DOHH2 (cell line): ENCODE measurements at regions not wholly inside any gene's neighbourhood (a gene's known extent, or its start where the extent isn't known, plus 50 kb on each side); places are given as distances from the start of the nearest gene placed in this dataset.

Source experiments
- H3F3A ChIP-seq: fragments of 200-600 bp; sonication (generic), shearing (Covaris generic); 2 replicates; pipeline ENCODE4 v1.6.0; 2016; ENCODE audit warnings: antibody characterized with exemption, mild to moderate bottlenecking; ENCODE audit not compliant: control insufficient read depth, insufficient read depth
- H3K27ac ChIP-seq: fragments of 200-600 bp; sonication (generic); 2 replicates; pipeline ENCODE4 v1.5.1; 2014; ENCODE audit warnings: low read depth, mild to moderate bottlenecking, low read length, moderate library complexity
- H3K27me3 ChIP-seq: fragments of 200-600 bp; sonication (generic); 2 replicates; pipeline ENCODE4 v1.6.1; 2014; ENCODE audit warnings: mild to moderate bottlenecking, low read length, mixed read lengths; ENCODE audit not compliant: control insufficient read depth
- H3K36me3 ChIP-seq: fragments of 200-600 bp; sonication (generic); 2 replicates; pipeline ENCODE4 v1.6.1; 2014; ENCODE audit warnings: mild to moderate bottlenecking, low read length, moderate library complexity, mixed read lengths; ENCODE audit not compliant: control insufficient read depth
- H3K4me1 ChIP-seq: fragments of 200-600 bp; sonication (generic); 2 replicates; pipeline ENCODE4 v1.6.1; 2014; ENCODE audit warnings: mild to moderate bottlenecking, low read length, mixed read lengths; ENCODE audit not compliant: control insufficient read depth
- H3K4me2 ChIP-seq: fragments of 200-600 bp; sonication (generic); 2 replicates; pipeline ENCODE4 v1.6.0; 2014; ENCODE audit warnings: mild to moderate bottlenecking, low read length, moderate library complexity
- H3K4me3 ChIP-seq: fragments of 200-600 bp; sonication (generic); 2 replicates; pipeline ENCODE4 v1.5.1; 2014; ENCODE audit warnings: mild to moderate bottlenecking, low read length, mixed read lengths
- H3K79me2 ChIP-seq: fragments of 200-600 bp; sonication (generic); 2 replicates; pipeline ENCODE4 v1.6.1; 2014; ENCODE audit warnings: mild to moderate bottlenecking, low read length, mixed read lengths; ENCODE audit not compliant: control insufficient read depth
- H3K9me2 ChIP-seq: fragments of 200-600 bp; sonication (generic); replicated peaks from 2 replicates; pipeline ENCODE4 v1.6.1; 2014; ENCODE audit warnings: mild to moderate bottlenecking, low read length, mixed read lengths; ENCODE audit not compliant: control insufficient read depth
- H3K9me3 ChIP-seq: fragments of 200-600 bp; sonication (generic); 2 replicates; pipeline ENCODE4 v1.6.1; 2014; ENCODE audit warnings: antibody characterized with exemption, low read length, mixed read lengths; ENCODE audit not compliant: control insufficient read depth, insufficient read depth
- H4K20me1 ChIP-seq: fragments of 200-600 bp; sonication (generic); 2 replicates; pipeline ENCODE4 v1.6.0; 2014; ENCODE audit warnings: low read depth, mild to moderate bottlenecking, antibody characterized with exemption, low read length, moderate library complexity; ENCODE audit not compliant: control insufficient read depth, insufficient read depth
- EZH2phosphoT487 ChIP-seq: fragments of 200-600 bp; sonication (generic); IDR thresholded peaks from 2 replicates; pipeline ENCODE4 v1.6.1; 2017; ENCODE audit warnings: borderline replicate concordance, mild to moderate bottlenecking, antibody characterized with exemption, low read length, moderate library complexity, mixed read lengths
- TF ChIP-seq, protein P1 (sequence below): fragments of 200-600 bp; sonication (generic); IDR thresholded peaks from one replicate; pipeline ENCODE4 v1.5.1; 2014; ENCODE audit warnings: antibody characterized with exemption, mild to moderate bottlenecking, low read depth, low read length; ENCODE audit not compliant: poor library complexity, severe bottlenecking

DNA sequence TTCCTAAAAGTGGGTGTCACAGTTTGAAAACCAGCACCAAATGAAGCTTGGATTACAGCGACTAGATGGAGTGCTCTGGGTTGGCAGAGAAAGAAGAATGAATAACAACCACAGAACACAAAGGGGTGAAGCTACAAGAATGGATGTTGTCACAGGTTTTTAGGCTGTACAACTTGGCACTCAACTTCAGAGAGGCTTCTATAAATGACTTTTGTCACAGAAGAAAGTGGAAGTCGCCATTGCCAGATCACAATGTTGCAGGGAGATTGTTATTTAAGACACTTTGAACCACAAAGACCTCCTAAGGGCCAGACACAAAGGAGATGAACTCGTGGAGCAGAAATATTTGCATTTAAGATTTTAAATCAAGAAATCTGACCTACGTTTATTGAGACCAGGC is 354.2 kb downstream of the CDH7 start:
- Histone ChIP-seq H3K27ac (no peak overlapping the region), H4K20me1 (no peaks in the 10 kb centered on the region), H3K4me3 (no peak overlapping the region), H3K4me2 (no peak overlapping the region), H3K36me3 (no peaks in the 10 kb centered on the region), H3F3A (no peaks in the 10 kb centered on the region), H3K27me3 (no peaks in the 10 kb centered on the region), H3K9me2 (no peaks in the 10 kb centered on the region; the same call in 1 of the 2 replicates), H3K4me1 (no peaks in the 10 kb centered on the region), H3K79me2 (no peaks in the 10 kb centered on the region), H3K9me3 (no peaks in the 10 kb centered on the region)
- TF ChIP-seq, protein P1, sequence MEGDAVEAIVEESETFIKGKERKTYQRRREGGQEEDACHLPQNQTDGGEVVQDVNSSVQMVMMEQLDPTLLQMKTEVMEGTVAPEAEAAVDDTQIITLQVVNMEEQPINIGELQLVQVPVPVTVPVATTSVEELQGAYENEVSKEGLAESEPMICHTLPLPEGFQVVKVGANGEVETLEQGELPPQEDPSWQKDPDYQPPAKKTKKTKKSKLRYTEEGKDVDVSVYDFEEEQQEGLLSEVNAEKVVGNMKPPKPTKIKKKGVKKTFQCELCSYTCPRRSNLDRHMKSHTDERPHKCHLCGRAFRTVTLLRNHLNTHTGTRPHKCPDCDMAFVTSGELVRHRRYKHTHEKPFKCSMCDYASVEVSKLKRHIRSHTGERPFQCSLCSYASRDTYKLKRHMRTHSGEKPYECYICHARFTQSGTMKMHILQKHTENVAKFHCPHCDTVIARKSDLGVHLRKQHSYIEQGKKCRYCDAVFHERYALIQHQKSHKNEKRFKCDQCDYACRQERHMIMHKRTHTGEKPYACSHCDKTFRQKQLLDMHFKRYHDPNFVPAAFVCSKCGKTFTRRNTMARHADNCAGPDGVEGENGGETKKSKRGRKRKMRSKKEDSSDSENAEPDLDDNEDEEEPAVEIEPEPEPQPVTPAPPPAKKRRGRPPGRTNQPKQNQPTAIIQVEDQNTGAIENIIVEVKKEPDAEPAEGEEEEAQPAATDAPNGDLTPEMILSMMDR = no peak
- TF ChIP-seq EZH2phosphoT487 = no peak

DNA sequence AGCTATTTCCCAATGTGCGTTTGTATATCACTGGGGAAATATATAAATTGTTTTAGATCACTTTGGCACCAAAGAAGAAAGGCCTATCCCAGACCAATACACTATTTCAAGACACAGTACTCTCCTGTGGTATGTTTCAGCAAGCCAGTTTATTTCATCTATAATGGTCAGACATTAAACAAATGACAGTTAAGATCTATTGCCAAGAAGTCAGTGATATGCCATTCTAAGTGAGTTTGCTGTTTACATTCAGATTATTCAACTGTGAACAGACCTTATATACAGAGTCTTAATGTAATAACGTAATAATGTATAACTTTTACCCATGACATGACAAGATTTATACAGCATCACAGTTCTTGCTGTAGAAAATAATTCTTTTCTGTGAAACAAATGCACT is 352.7 kb downstream of the CDH7 start:
- H3K4me1 ChIP-seq = no peaks in the 10 kb centered on the region

DNA sequence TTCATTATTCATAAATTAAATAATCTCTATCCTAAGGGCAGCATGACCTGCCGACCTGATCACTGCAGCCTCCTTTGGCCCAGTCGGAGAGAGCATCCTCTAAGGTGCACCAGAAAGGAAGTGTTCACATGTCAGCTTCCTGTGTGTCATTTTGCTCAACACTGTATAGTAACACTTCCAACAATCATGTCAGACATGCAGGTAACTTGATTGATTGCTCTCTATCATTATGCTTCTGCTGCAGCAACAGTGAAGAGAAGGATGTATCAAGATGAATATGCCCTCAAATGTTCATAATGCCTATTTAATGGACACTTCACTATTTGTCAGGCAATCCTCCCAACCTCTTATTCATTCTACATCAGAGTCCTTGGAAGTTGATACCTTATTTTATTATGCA is 332.3 kb downstream of the CDH7 start:
- Histone ChIP-seq H4K20me1 (no peaks in the 10 kb centered on the region), H3K36me3 (no peaks in the 10 kb centered on the region), H3K9me3 (no peaks in the 10 kb centered on the region), H3K27me3 (no peaks in the 10 kb centered on the region), H3K79me2 (no peaks in the 10 kb centered on the region), H3F3A (no peaks in the 10 kb centered on the region), H3K4me3 (no peak overlapping the region), H3K4me1 (no peaks in the 10 kb centered on the region), H3K4me2 (no peak overlapping the region), H3K27ac (no peak overlapping the region), H3K9me2 (no peaks in the 10 kb centered on the region)
- TF ChIP-seq, protein P1 = no peak
- no peak for TF ChIP-seq EZH2phosphoT487

More for the DNA sequence above, 352.7 kb downstream of the CDH7 start:
- H3K4me3 ChIP-seq = no peak overlapping the region
- no peaks in the 10 kb centered on the region for H3K27me3 ChIP-seq
- H4K20me1 ChIP-seq = no peaks in the 10 kb centered on the region
- no peak for TF ChIP-seq EZH2phosphoT487
- TF ChIP-seq, protein P1 = no peak
- no peaks in the 10 kb centered on the region for H3F3A ChIP-seq
- no peak overlapping the region for H3K27ac ChIP-seq
- no peaks in the 10 kb centered on the region for H3K9me3 ChIP-seq
- no peaks in the 10 kb centered on the region for H3K79me2 ChIP-seq
- H3K9me2 ChIP-seq = no peaks in the 10 kb centered on the region; the same call in 1 of the 2 replicates
- H3K4me2 ChIP-seq = no peak overlapping the region
- H3K36me3 ChIP-seq = no peaks in the 10 kb centered on the region
